ENCODE measurements at regions not wholly inside any gene's neighbourhood (a gene's known extent, or its start where the extent isn't known, plus 50 kb on each side); places are given as distances from the start of the nearest gene placed in this dataset.

DNA sequence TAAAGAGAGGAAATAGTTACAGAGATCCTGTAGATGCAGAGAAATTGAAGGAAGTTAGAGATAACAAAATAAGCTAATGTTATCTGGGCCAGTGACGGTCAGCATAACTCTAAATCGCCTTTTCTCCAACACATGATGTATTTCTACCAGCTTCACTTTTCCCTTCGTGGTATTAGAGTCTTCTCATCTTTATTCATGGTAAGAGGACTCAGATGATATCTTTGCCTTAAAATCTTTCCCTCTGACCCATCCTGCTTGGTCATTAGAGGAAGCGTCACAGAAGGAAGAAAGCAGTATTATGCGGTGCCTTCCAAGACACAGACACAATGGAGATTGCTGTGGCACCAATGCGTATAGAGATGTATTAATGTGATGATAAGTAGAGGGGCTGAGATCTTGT, 320.7 kb upstream of the GOLIM4 start:
- Histone ChIP-seq H3K36me3 (no peaks in the 10 kb centered on the region), H3K4me3 (replicated peaks in 1 of 3) (no peak overlapping the region), H3K9me3 (no peaks in the 10 kb centered on the region), H3K4me1 (no peaks in the 10 kb centered on the region), H3K27ac (no peak overlapping the region), H3K27me3 (no peaks in the 10 kb centered on the region)
- TF ChIP-seq, protein P1, sequence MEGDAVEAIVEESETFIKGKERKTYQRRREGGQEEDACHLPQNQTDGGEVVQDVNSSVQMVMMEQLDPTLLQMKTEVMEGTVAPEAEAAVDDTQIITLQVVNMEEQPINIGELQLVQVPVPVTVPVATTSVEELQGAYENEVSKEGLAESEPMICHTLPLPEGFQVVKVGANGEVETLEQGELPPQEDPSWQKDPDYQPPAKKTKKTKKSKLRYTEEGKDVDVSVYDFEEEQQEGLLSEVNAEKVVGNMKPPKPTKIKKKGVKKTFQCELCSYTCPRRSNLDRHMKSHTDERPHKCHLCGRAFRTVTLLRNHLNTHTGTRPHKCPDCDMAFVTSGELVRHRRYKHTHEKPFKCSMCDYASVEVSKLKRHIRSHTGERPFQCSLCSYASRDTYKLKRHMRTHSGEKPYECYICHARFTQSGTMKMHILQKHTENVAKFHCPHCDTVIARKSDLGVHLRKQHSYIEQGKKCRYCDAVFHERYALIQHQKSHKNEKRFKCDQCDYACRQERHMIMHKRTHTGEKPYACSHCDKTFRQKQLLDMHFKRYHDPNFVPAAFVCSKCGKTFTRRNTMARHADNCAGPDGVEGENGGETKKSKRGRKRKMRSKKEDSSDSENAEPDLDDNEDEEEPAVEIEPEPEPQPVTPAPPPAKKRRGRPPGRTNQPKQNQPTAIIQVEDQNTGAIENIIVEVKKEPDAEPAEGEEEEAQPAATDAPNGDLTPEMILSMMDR (IDR thresholded peaks at IDR 0.05) = no peak
- TF ChIP-seq POLR2A (IDR thresholded peaks at IDR 0.05) = no peak
- no peak for DNase-seq
- intact Hi-C loops (cut with DNase I) = no loop called here
- 86 to 87% methylated on average over 6 of the region's 6 CpGs for WGBS, 2 donors

DNA sequence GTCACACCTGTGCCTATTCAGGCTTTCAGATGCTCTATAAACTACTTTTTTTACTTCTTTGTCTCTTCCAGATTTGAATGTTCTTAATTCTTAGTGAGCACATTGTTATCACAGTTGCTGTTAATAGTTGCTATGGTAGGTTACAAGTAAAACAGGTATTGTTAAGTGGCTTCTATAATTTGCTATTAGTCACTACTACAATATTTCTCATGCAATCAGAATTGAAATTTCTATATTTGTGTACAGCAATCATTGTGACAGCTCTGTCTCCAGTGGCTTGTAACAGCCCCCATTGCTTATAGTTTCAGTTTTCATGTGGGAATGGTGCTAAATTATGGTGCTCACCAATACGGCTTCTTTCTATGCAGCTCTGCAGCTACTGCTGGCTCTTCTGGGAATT, 318.4 kb upstream of the GOLIM4 start:
- 93 to 97% methylated on average over 1 of the region's 1 CpG for WGBS, 2 donors

DNA sequence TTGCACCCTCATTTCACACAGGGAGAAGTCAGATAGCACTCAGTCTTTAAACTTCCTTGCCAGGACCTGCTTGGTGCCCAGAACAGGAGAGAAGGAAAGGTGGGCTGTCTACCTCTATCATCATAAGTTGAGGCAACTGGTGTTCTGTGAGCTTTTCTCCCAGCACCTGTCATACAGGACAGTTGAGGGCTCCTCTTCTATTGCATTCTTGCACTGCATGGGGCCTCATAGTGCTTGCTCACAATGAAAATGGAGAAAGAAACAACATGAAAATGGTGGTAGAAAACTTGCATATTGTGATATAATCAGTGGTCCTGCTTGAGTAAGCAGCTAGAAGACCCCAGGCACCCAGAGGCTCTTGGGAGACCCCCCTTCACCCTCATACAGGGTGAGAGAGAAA, 311.7 kb upstream of the GOLIM4 start:
- DNase-seq = no peak
- no peaks in the 10 kb centered on the region for H3K27me3 ChIP-seq
- no peaks in the 10 kb centered on the region for H3K9me3 ChIP-seq
- no peaks in the 10 kb centered on the region for H3K4me1 ChIP-seq
- no peak overlapping the region for H3K27ac ChIP-seq
- no peaks in the 10 kb centered on the region for H3K36me3 ChIP-seq
- H3K4me3 ChIP-seq (replicated peaks in 1 of 3) = no peak overlapping the region
- TF ChIP-seq, protein P1 (IDR thresholded peaks at IDR 0.05) = no peak
- TF ChIP-seq POLR2A (IDR thresholded peaks at IDR 0.05) = no peak
- intact Hi-C loops (cut with DNase I) = no loop called here

More for the DNA sequence above, 318.4 kb upstream of the GOLIM4 start:
- no peak for TF ChIP-seq POLR2A (IDR thresholded peaks at IDR 0.05)
- TF ChIP-seq, protein P1 (IDR thresholded peaks at IDR 0.05) = no peak
- Histone ChIP-seq H3K27ac (no peak overlapping the region), H3K36me3 (no peaks in the 10 kb centered on the region), H3K4me1 (no peaks in the 10 kb centered on the region), H3K27me3 (no peaks in the 10 kb centered on the region), H3K4me3 (replicated peaks in 1 of 3) (no peak overlapping the region), H3K9me3 (no peaks in the 10 kb centered on the region)
- intact Hi-C loops (cut with DNase I) = no loop called here
- DNase-seq = no peak

DNA sequence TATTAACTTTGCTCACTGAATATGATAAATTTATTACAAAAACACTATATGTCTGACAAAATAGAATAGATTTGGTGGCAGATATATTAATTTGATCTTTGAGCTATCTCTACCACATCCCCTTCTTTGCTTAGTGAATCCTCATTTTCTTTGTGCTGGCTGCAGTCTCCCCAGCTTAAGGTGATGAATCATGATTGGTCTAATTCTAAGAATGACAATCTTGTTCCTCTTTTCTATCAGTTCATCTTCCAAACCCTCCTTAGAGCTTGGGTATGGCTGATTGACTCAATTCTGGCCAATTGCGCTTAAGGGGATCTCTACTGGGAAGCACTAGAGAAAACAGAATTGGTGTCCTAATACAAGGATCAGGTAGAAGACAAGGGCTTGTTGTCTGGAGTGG, 309.6 kb upstream of the GOLIM4 start:
- 89 to 98% methylated on average over 1 of the region's 1 CpG for WGBS, 2 donors
- intact Hi-C loops (cut with DNase I) = no loop called here
- no peaks in the 10 kb centered on the region for H3K4me1 ChIP-seq

DNA sequence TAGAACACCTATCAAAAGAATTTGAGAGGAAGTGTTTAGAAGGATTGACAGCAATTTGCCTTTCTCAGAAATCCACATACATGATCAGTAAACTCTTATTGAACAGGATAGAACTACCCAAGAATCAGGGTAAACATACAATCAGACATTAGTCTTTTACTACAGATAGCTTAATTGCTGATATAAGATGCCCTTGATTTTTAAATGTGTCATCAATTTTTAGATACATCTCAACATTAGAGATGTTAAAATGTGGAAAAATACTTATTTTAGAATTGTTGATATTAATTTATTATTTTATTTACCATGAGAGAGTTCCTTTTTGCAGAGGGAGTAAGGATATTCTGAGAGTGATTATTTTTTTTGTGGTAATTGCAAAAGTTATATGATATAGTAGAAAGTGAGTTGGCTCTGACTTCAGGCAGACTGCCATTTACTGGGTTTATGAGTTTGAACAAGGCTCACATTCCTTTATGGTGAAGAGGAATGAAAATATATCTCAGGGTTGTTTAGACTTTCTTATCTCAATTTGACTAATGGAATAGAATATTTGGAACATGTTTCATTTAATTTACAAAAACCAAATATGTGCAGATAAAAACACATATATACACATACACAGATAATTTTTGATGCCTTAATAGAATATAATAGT, 302.8 kb upstream of the GOLIM4 start:
- no peaks in the 10 kb centered on the region for H3K9me3 ChIP-seq
- H3K36me3 ChIP-seq = no peaks in the 10 kb centered on the region
- H3K4me3 ChIP-seq (replicated peaks in 1 of 3) = no peak overlapping the region
- H3K27ac ChIP-seq = no peak overlapping the region
- H3K27me3 ChIP-seq = no peaks in the 10 kb centered on the region
- no peak for DNase-seq
- intact Hi-C loops (cut with DNase I) = no loop called here
- H3K4me1 ChIP-seq = no peaks in the 10 kb centered on the region
- TF ChIP-seq POLR2A (IDR thresholded peaks at IDR 0.05) = no peak
- TF ChIP-seq, protein P1 (IDR thresholded peaks at IDR 0.05) = no peak

More for the DNA sequence above, 309.6 kb upstream of the GOLIM4 start:
- Histone ChIP-seq H3K36me3 (no peaks in the 10 kb centered on the region), H3K9me3 (no peaks in the 10 kb centered on the region), H3K4me3 (replicated peaks in 1 of 3) (no peak overlapping the region), H3K27me3 (no peaks in the 10 kb centered on the region), H3K27ac (no peak overlapping the region)
- TF ChIP-seq, protein P1 (IDR thresholded peaks at IDR 0.05) = no peak
- no peak for TF ChIP-seq POLR2A (IDR thresholded peaks at IDR 0.05)
- DNase-seq = no peak

Data from thyroid gland (tissue), 4 donors.